Psoas muscle (tissue), 7 donors: ENCODE measurements at regions not wholly inside any gene's neighbourhood (a gene's known extent, or its start where the extent isn't known, plus 50 kb on each side); places are given as distances from the start of the nearest gene placed in this dataset.

ENCODE experiments used
- ATAC-seq, 4 donors: fragments of 200-7000 bp; cut with Tn5 transposase; one replicate each; pipeline ENCODE4 v1.9.1; 2020; ENCODE audit warnings: moderate library complexity in 3 of 4, mild to moderate bottlenecking in 2 of 4
- DNase-seq, 2 donors: peaks; one replicate each; pipeline ENCODE4 v3.0.0-alpha.2; 2020
- H3K27ac ChIP-seq: fragments of 200-600 bp; one replicate; pipeline ENCODE4 v1.8.0; 2022
- H3K27me3 ChIP-seq, 3 donors: fragments of 200-600 bp in 1 of 3; one replicate each; pipeline versions ENCODE4 v1.6.1 to v1.8.0; 2013 to 2022; ENCODE audit warnings: low read length in 2 of 3, mild to moderate bottlenecking in 2 of 3, moderate library complexity in 1 of 3; ENCODE audit not compliant: insufficient read depth in 3 of 3
- H3K36me3 ChIP-seq, 2 donors: fragments of 200-600 bp in 1 of 2; one replicate each; pipeline versions ENCODE4 v1.6.1 to v1.8.0; 2013 to 2022; ENCODE audit warnings: low read depth in 1 of 2, mild to moderate bottlenecking in 1 of 2, moderate library complexity in 1 of 2; ENCODE audit not compliant: insufficient read depth in 1 of 2
- H3K4me1 ChIP-seq: fragments of 200-600 bp; one replicate; pipeline ENCODE4 v1.8.0; 2022
- H3K4me3 ChIP-seq: fragments of 200-600 bp; one replicate; pipeline ENCODE4 v1.8.0; 2022; ENCODE audit warnings: mild to moderate bottlenecking
- H3K9me3 ChIP-seq: fragments of 200-600 bp; one replicate; pipeline ENCODE4 v1.8.0; 2022
- CTCF ChIP-seq: fragments of 200-600 bp; IDR thresholded peaks from one replicate; pipeline ENCODE4 v1.8.0; 2022; ENCODE audit warnings: antibody characterized with exemption
- WGBS, 3 donors: extraction: QIAGEN DNeasy Blood & Tissue Kit; methylation state at CpG; one replicate each; pipeline versions ENCODE4 v1.1.6 to v1.1.7; 2013; 5-methylcytosine and 5-hydroxymethylcytosine counted together
- intact Hi-C, 2 donors: fragments of 100-400 bp; cut with DNase I; formaldehyde crosslinking; loops; one replicate each; pipeline versions ENCODE4 v1.11.0 to v1.14.2; 2022
- donor health status: healthy with polysubstance abuse.
- donor health status: DM: no; HTN: no; CAD: no; lungs with moderate emphysema.
- donor health status: Bipolar disorder and iron deficiency.
- donor health status: healthy.
- donor health status: DM: yes; HTN: yes; CAD: no.
- donor health status: DM: no; HTN: no; CAD: no.
- donor health status: DM: yes; HTN: yes; CAD: no.

- Histone ChIP-seq H3K27ac (no peak overlapping the region), H3K27me3 (no peaks in the 10 kb centered on the region), H3K9me3 (no peaks in the 10 kb centered on the region), H3K36me3 (no peaks in the 10 kb centered on the region), H3K4me3 (no peak overlapping the region), H3K4me1 (peaks cover 9% of the 10 kb centered on the region)
- 50 to 76% (median 73%) methylated on average over 2 of the region's 2 CpGs for WGBS, 3 donors
- intact Hi-C loops = no loop called here
- DNase-seq = no peak
- TF ChIP-seq CTCF = no peak
- ATAC-seq = no peak
Measured at GRCh38 chr3:161975201-161975600, 478.6 kb downstream of the OTOL1 start.

- intact Hi-C loops = no loop called here
- TF ChIP-seq CTCF = no peak
- Histone ChIP-seq H3K4me1 (peaks cover 9% of the 10 kb centered on the region), H3K27me3 (no peaks in the 10 kb centered on the region), H3K4me3 (no peak overlapping the region), H3K9me3 (no peaks in the 10 kb centered on the region), H3K27ac (no peak overlapping the region), H3K36me3 (no peaks in the 10 kb centered on the region)
- DNase-seq (no peak), ATAC-seq (no peak)
- WGBS, 3 donors = 53 to 59% (median 55%) methylated on average over 1 of the region's 1 CpG
Measured at GRCh38 chr3:161977063-161977462, 480.5 kb downstream of the OTOL1 start.

- TF ChIP-seq CTCF = no peak
- intact Hi-C loops = no loop called here
- 90 to 92% (median 90%) methylated on average over 9 of the region's 9 CpGs for WGBS, 3 donors
Measured at GRCh38 chr3:161977850-161978249, 481.2 kb downstream of the OTOL1 start.

GRCh38 chr3:161987933-161988332, 491.3 kb downstream of the OTOL1 start:
- Histone ChIP-seq H3K27ac (no peak overlapping the region), H3K9me3 (no peaks in the 10 kb centered on the region), H3K27me3 (no peaks in the 10 kb centered on the region), H3K4me1 (no peaks in the 10 kb centered on the region), H3K4me3 (no peak overlapping the region), H3K36me3 (no peaks in the 10 kb centered on the region)
- DNase-seq (no peak), ATAC-seq (no peak)
- intact Hi-C loops = no loop called here
- 55 to 75% (median 67%) methylated on average over 1 of the region's 1 CpG for WGBS, 3 donors
- TF ChIP-seq CTCF = no peak

More at GRCh38 chr3:161977850-161978249, 481.2 kb downstream of the OTOL1 start:
- ATAC-seq (no peak), DNase-seq (no peak)
- Histone ChIP-seq H3K27me3 (no peaks in the 10 kb centered on the region), H3K4me3 (no peak overlapping the region), H3K9me3 (no peaks in the 10 kb centered on the region), H3K4me1 (peaks cover 9% of the 10 kb centered on the region), H3K27ac (no peak overlapping the region), H3K36me3 (no peaks in the 10 kb centered on the region)

GRCh38 chr3:161989012-161989411, 492.4 kb downstream of the OTOL1 start:
- H3K27me3 ChIP-seq = no peaks in the 10 kb centered on the region
- WGBS, 3 donors = 71 to 85% (median 75%) methylated on average over 1 of the region's 1 CpG
- no peaks in the 10 kb centered on the region for H3K4me1 ChIP-seq
- no peak for ATAC-seq
- no peak overlapping the region for H3K4me3 ChIP-seq
- no peak for DNase-seq
- H3K36me3 ChIP-seq = no peaks in the 10 kb centered on the region
- no peaks in the 10 kb centered on the region for H3K9me3 ChIP-seq
- no peak overlapping the region for H3K27ac ChIP-seq
- TF ChIP-seq CTCF = no peak
- intact Hi-C loops = no loop called here
